GM18861 (cell line): ENCODE measurements at regions not wholly inside any gene's neighbourhood (a gene's known extent, or its start where the extent isn't known, plus 50 kb on each side); places are given as distances from the start of the nearest gene placed in this dataset.
"Not testable (repeated sequence)": the region's sequence is repeated elsewhere in the genome, so short reads cannot be mapped to it uniquely, and the experiment has no call there.

ENCODE experiments used
- ATAC-seq: cut with Tn5 transposase; IDR thresholded peaks from one replicate; pipeline ENCODE4 v1.9.1; 2021; ENCODE audit not compliant: unreplicated experiment

- ATAC-seq = no peak
These were observed 107.4 kb downstream of the UTRN start for GRCh38 chr6:144392536-144392935.

GRCh38 chr6:144394210-144394609, 109.1 kb downstream of the UTRN start:
- no peak for ATAC-seq

DNA sequence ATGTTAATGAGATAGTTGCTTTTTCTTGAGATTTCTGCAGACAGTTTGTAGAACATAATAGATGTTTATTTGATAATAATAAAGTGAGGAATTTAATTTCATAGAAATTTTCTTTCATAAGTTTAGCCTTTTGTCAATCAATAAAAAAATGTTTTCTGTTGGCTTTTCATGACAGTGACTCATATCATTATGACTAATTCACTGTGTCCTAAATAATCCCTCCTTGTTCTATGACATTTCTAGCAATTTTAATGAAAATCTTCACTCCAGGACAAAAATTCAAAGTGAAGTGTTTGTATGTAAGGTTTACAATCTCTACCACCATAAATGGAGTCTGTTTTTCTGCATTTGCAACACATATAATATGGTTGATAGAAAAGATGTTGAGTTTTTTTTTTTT, 109.9 kb downstream of the UTRN start:
- no peak for ATAC-seq

GRCh38 chr6:144395826-144396225, 110.7 kb downstream of the UTRN start:
- no peak for ATAC-seq

- ATAC-seq = no peak
These were observed 112.0 kb downstream of the UTRN start for GRCh38 chr6:144397141-144397540.

DNA sequence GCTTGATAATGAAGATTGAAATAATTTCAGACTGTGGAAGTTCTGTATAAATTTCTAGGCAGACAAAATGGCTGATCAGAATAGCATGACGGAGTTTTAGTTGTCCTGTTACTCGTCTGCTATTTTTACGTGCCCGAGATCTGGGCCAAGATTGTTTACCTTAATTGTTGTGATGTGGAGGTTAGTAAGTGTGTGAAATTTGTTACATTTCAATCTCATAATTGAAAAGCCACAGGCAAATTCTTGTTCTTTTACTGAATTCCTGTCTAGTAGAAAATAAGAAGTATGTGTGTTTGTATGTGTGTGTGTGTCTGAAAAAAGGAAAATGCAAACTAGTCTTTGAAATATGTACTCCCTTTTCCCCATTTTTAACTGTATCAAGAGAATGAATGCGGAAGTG, 115.2 kb downstream of the UTRN start:
- ATAC-seq = no peak

DNA sequence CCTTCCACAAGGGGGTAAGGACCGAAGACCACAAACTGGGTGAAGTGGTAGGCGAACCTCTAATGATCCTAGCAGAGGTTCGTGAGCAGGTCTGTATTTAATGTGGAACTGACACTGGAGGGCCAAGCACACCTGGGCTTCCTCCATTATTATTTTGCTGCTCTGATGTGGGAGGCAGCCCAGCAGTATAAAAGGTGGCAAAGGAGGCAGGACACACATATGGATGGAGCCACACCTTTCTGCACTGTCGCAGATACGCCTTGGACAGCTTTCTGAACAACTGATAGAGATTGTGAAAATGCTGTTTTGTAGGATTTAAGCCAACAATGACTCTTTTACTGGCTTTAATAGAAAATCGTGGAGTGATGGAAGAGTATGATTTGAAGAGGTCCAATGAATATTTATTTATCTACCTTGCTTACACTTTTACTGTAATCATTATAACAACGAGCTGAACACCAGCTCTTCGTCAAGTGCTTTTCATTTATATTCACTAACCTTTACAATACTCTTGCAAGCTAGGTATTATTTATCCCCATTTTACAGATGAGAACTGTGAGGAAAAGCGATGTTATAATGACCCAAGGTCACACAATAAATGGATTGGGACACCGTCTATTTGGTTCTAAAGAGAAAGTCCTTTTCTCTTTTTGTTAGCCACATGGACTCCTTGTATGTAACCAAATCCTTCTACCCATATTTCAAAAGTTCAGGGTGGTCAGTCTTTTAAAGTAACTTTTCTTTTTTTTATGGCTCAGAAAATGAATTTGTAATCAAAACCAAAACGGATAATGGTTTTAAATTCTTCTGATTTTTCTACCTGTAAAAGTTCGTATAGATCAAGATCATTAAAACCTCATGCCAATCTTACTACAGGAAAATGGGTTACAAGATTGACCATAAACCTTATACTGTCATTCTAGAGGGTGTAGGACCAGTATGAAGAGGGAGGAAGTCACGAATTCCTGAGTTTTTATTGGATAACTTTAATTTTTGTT, 116.9 kb downstream of the UTRN start:
- no peak for ATAC-seq

DNA sequence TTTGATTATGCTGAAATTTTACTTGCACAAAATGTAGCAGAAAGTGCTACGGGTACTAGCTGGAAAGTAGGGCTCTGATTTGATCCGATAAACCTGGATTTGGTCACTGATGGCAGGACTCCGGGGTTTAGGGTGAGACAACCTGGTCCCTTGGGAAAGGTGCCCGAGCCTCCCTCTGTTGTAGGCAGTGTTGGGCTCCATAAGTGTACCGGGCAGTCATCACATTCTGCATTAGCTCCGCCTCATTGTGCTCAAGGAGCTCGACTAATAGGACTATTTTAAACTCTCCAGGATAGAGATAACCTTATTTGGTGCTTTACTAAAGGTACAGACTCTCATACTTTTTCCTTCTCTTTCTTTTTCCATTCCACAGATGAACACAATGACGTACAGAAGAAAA, 117.6 kb downstream of the UTRN start:
- ATAC-seq = no peak

DNA sequence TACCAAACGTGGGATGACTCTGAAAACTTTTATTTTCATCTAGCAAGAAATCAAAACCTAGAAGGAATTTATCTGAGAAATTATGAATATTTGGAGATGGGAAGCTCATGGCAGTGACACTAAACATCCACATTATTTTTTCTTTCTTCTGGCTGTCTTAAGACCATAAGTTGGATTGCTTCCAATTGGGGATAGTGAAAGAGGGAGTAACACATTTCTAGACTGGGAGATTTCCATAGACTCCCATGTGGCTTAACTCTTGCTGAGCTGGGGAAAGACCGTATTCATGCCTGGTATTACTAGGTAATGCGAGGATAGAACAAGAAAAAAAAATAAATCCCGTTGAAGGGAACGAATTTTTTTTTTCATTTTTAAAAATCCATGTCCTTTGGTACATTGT, 120.0 kb downstream of the UTRN start:
- ATAC-seq = no peak

DNA sequence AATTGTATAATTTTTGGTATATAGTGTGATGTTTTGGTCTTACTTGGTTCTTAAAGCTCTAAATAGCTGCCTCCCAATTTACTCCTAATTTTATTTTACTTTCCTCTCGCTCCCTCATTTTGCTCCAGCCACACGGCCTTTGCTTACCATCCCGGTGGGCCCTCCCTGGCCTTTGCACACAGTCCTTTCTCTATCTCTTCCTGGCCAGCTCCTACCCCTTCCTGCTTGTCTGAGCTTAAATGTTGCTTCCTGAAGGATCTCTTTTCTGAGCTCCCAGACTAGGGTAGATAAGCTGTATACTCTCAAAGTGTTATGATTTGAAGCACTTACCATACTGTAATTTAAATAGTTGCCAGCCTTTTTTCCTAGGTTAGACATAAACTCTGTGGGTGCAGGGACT, 121.7 kb downstream of the UTRN start:
- no peak for ATAC-seq

DNA sequence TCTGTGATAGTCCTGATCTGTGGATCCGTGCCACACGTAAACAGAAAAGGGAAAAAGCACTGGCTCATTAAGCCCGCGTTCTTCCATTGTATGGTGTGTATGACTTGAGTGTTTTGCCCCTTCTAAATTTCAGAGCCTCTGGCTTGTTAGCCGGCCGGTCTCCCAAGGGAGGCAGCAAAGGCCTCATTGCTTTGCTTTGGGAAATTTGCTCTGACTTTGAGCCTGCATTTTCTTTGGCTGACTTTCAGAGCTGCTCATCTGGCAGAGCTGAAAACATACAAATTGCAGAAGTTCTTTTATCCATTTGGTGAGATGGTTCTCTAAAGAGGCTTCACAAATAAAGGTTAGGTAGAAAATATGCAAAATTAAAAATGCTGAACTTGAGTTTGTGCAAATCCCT, 123.0 kb downstream of the UTRN start:
- no peak for ATAC-seq

DNA sequence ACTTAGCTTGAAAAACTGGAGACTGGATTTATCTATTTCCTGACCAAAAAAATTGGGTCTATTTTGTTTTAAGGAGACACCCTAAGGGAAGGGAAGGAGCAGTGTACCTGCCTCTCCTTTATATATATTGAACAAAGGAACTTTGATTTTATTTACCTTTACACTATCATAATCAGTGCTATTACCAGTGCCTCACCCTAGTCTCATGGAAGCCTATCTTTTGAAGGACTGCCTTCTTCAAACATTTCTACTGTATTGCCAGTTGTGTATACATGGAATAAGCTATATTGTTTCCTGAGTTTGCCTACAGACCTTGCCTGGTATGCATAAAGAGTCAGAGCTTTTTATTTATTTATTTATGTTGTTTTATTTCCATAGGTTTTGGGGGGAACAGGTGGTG, 124.9 kb downstream of the UTRN start:
- no peak for ATAC-seq

DNA sequence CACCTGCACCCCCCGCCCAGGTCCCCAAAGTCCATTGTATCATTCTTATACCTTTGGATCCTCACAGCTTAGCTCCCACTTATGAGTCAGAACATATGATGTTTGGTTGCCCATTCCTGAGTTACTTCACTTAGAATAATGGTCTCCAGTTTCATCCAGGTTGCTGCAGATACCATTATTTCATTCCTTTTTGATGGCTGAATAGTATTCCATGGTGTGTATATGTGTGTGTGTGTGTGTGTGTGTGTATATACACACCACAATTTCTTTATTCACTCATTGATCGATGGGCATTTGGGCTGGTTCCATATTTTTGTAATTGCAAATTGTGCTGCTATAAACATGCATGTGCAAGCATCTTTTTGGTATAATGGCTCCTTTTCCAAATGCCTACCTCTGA, 125.4 kb downstream of the UTRN start:
- not testable (repeated sequence) for ATAC-seq

DNA sequence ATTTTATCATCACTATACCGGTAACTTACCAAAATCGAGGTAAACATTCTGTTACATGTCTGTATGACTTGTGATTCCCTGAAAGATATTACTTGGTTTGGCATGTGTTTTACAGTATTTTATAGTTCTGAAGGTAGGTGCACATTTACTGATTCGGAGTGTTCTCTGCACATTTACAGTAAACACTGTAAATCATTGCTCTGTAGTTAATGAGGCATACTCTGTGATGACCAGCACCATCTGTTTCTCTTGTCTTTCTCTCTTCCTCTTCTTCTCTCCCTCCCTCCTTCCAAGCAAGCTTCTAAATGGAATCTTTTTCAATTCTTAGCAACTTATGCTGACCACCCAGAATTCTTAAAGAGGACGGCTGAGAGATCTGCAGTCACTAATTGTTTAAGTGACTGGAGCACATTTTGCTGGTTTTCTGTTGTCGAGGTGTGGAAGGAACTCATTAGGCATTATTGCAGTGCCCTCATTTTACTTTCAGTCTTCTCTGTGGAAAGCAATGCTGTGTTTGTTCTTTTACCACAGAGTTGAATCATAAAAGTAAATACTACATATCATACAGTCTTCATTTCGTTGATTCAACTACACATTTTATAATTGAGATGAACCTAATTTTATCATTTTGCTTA, 126.5 kb downstream of the UTRN start:
- no peak for ATAC-seq

- ATAC-seq = no peak
These were observed 128.3 kb downstream of the UTRN start for GRCh38 chr6:144413418-144413817.

DNA sequence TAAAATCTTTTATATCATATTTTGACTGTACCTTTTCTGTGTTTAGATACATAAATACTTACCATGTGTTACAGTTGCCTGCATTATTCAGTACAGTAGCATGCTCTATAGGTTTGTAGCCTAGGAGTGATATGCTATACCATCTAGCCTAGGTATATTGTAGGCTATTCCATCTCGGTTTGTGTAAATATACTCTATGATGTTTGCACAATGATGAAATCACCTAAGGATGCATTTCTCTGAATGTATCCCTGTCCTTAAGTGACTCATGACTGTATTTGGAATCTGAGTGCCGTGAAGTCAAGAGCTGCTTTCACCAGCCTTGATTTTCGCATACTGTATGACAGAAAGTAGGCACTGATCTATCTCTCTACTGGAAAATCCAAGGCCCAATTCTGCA, 129.9 kb downstream of the UTRN start:
- ATAC-seq = no peak

GRCh38 chr6:144415835-144416237, 130.7 kb downstream of the UTRN start:
- ATAC-seq = no peak

DNA sequence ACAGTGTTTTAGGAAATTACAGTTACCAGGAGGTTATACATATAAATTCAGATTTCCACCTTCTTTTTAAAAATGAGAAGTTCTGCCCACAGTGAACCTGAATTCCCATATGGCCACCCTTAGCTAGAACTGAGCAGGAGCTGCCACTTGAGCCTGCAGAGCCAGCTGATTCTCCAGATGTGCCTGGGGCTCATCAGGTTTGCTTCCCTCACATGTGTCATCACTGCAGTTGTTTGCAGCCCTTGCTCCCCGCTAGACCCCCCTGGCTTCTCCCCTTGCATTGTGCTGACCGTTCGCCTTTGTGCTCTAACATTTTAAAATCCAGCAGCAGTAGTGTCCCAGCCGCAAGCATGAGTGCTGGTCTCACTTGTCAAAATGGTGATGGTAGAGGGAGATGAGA, 131.1 kb downstream of the UTRN start:
- ATAC-seq = no peak

DNA sequence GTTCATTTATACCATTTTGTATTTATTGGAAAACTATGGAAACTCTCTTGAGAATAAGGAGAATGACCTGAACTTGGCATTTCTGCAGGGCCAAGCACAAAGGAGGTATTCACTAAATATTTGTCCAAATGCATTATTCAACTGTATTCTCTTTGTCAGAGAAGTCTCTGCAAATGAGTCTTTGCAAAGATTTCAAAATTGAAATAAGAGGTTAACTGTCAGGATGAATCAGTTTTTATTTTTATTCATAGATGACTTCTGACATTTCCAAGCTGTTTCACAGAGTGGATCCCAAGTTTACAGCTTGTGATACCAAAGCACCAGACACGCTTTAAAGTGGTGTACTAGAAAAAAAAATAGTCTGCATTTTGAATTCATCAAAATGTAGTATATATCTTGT, 131.6 kb downstream of the UTRN start:
- ATAC-seq = no peak

DNA sequence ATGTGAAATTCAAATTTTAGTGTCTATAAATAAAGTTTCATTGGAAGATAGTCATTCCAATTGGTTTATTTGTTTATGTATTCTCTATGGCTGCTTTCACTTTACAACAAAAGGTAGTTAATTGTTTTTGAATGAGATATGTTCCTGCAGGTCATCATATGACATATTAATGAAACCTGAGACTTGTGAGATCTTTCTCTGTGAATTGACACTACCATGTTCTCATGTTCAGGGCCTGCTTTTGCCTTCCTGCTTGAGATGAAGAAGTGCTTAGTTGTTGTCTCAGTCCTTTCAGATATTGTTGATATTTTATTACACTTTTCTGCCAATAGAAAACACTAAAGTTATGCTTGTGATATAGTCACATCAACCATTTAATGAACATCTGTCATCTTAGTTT, 132.5 kb downstream of the UTRN start:
- ATAC-seq = no peak

GRCh38 chr6:144418959-144419545, 133.9 kb downstream of the UTRN start:
- no peak for ATAC-seq

- ATAC-seq = no peak
These were observed 138.0 kb downstream of the UTRN start for GRCh38 chr6:144423167-144423566.
